ENCODE measurements at regions not wholly inside any gene's neighbourhood (a gene's known extent, or its start where the extent isn't known, plus 50 kb on each side); places are given as distances from the start of the nearest gene placed in this dataset.

GRCh38 chr16:73230651-73231050 is 182.7 kb upstream of the ZFHX3 start:
- TF ChIP-seq, protein P1, sequence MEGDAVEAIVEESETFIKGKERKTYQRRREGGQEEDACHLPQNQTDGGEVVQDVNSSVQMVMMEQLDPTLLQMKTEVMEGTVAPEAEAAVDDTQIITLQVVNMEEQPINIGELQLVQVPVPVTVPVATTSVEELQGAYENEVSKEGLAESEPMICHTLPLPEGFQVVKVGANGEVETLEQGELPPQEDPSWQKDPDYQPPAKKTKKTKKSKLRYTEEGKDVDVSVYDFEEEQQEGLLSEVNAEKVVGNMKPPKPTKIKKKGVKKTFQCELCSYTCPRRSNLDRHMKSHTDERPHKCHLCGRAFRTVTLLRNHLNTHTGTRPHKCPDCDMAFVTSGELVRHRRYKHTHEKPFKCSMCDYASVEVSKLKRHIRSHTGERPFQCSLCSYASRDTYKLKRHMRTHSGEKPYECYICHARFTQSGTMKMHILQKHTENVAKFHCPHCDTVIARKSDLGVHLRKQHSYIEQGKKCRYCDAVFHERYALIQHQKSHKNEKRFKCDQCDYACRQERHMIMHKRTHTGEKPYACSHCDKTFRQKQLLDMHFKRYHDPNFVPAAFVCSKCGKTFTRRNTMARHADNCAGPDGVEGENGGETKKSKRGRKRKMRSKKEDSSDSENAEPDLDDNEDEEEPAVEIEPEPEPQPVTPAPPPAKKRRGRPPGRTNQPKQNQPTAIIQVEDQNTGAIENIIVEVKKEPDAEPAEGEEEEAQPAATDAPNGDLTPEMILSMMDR (IDR thresholded peaks at IDR 0.05): no peak
- TF ChIP-seq POLR2A (IDR thresholded peaks at IDR 0.05): no peak

Measured in right lobe of liver (tissue), 4 donors.